ENCODE measurements at regions not wholly inside any gene's neighbourhood (a gene's known extent, or its start where the extent isn't known, plus 50 kb on each side); places are given as distances from the start of the nearest gene placed in this dataset.

GRCh38 chr2:145654746-145655145 lies 1134.8 kb upstream of the ZEB2 start:
- no peak for ATAC-seq
- TF ChIP-seq PPARA (CRISPR knock-in tag; IDR thresholded peaks at IDR 0.05; ENCODE audit: borderline replicate concordance) = no peak
- no peak for TF ChIP-seq ZFP3 (CRISPR knock-in tag; IDR thresholded peaks at IDR 0.05)
- no peak for TF ChIP-seq ARNTL (CRISPR knock-in tag; IDR thresholded peaks at IDR 0.05; ENCODE audit: borderline replicate concordance, low read depth)
- no peak for TF ChIP-seq ESRRG (CRISPR knock-in tag; IDR thresholded peaks at IDR 0.05)
- no peak for TF ChIP-seq OSR1 (CRISPR knock-in tag; IDR thresholded peaks at IDR 0.05)
- no peak for TF ChIP-seq ZNF70 (CRISPR knock-in tag; IDR thresholded peaks at IDR 0.05)
- no peak for TF ChIP-seq POU6F1 (CRISPR knock-in tag; IDR thresholded peaks at IDR 0.05; ENCODE audit: borderline replicate concordance, low read depth)
- no peak for TF ChIP-seq BACH2 (CRISPR knock-in tag; IDR thresholded peaks at IDR 0.05; ENCODE audit: borderline replicate concordance)
- no peak for TF ChIP-seq GLIS3 (CRISPR knock-in tag; IDR thresholded peaks at IDR 0.05)
- TF ChIP-seq ISL1 (CRISPR knock-in tag; IDR thresholded peaks at IDR 0.05) = no peak
- no peak for TF ChIP-seq TCF4 (CRISPR knock-in tag; IDR thresholded peaks at IDR 0.05; ENCODE audit: borderline replicate concordance)
- no peak for TF ChIP-seq ZC3H10 (CRISPR knock-in tag; IDR thresholded peaks at IDR 0.05)
- TF ChIP-seq PATZ1 (CRISPR knock-in tag; IDR thresholded peaks at IDR 0.05; ENCODE audit: borderline replicate concordance) = no peak
- no peak for TF ChIP-seq ZFP30 (CRISPR knock-in tag; IDR thresholded peaks at IDR 0.05)
- TF ChIP-seq, protein P1, sequence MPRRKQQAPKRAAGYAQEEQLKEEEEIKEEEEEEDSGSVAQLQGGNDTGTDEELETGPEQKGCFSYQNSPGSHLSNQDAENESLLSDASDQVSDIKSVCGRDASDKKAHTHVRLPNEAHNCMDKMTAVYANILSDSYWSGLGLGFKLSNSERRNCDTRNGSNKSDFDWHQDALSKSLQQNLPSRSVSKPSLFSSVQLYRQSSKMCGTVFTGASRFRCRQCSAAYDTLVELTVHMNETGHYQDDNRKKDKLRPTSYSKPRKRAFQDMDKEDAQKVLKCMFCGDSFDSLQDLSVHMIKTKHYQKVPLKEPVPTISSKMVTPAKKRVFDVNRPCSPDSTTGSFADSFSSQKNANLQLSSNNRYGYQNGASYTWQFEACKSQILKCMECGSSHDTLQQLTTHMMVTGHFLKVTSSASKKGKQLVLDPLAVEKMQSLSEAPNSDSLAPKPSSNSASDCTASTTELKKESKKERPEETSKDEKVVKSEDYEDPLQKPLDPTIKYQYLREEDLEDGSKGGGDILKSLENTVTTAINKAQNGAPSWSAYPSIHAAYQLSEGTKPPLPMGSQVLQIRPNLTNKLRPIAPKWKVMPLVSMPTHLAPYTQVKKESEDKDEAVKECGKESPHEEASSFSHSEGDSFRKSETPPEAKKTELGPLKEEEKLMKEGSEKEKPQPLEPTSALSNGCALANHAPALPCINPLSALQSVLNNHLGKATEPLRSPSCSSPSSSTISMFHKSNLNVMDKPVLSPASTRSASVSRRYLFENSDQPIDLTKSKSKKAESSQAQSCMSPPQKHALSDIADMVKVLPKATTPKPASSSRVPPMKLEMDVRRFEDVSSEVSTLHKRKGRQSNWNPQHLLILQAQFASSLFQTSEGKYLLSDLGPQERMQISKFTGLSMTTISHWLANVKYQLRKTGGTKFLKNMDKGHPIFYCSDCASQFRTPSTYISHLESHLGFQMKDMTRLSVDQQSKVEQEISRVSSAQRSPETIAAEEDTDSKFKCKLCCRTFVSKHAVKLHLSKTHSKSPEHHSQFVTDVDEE (CRISPR knock-in tag; IDR thresholded peaks at IDR 0.05) = no peak
- TF ChIP-seq SNAI2 (CRISPR knock-in tag; IDR thresholded peaks at IDR 0.05) = no peak
- no peak for TF ChIP-seq TOX (CRISPR knock-in tag; IDR thresholded peaks at IDR 0.05; ENCODE audit: borderline replicate concordance)
- no peak for TF ChIP-seq ZNF565 (CRISPR knock-in tag; conservative IDR thresholded peaks at IDR 0.05; ENCODE audit: low read depth)
- no peak for TF ChIP-seq CREB5 (CRISPR knock-in tag; IDR thresholded peaks at IDR 0.05; ENCODE audit: low read depth)

DNA sequence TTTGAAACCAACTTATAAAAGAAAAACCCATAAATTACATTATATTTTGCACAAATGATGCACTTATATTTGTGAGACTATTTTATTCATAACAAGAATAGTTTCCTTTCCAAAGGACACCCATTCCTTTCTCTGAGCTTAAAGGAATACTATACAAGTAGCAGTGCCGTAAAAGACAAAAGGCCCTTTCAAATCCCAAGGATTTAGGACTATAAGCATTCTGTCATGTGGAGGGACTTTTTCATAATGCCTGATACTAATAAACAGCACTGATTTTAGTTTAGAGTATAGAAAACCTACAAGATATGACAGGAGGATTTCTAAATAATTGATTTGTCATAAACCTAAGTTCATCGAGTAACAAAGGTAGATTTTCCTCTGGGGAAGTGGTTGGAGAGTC lies 1134.2 kb upstream of the ZEB2 start:
- ATAC-seq = no peak
- TF ChIP-seq PATZ1 (CRISPR knock-in tag; IDR thresholded peaks at IDR 0.05; ENCODE audit: borderline replicate concordance) (no peak), ZC3H10 (CRISPR knock-in tag; IDR thresholded peaks at IDR 0.05) (no peak), ISL1 (CRISPR knock-in tag; IDR thresholded peaks at IDR 0.05) (no peak), ARNTL (CRISPR knock-in tag; IDR thresholded peaks at IDR 0.05; ENCODE audit: borderline replicate concordance, low read depth) (no peak), ZNF565 (CRISPR knock-in tag; conservative IDR thresholded peaks at IDR 0.05; ENCODE audit: low read depth) (no peak), RARB (CRISPR knock-in tag; IDR thresholded peaks at IDR 0.05) (no peak), POU6F1 (CRISPR knock-in tag; IDR thresholded peaks at IDR 0.05; ENCODE audit: borderline replicate concordance, low read depth) (no peak), ZNF70 (CRISPR knock-in tag; IDR thresholded peaks at IDR 0.05) (no peak), TCF4 (CRISPR knock-in tag; IDR thresholded peaks at IDR 0.05; ENCODE audit: borderline replicate concordance) (no peak), ZNF8 (CRISPR knock-in tag; IDR thresholded peaks at IDR 0.05) (no peak), ZFP30 (CRISPR knock-in tag; IDR thresholded peaks at IDR 0.05) (no peak)
- TF ChIP-seq, protein P2, sequence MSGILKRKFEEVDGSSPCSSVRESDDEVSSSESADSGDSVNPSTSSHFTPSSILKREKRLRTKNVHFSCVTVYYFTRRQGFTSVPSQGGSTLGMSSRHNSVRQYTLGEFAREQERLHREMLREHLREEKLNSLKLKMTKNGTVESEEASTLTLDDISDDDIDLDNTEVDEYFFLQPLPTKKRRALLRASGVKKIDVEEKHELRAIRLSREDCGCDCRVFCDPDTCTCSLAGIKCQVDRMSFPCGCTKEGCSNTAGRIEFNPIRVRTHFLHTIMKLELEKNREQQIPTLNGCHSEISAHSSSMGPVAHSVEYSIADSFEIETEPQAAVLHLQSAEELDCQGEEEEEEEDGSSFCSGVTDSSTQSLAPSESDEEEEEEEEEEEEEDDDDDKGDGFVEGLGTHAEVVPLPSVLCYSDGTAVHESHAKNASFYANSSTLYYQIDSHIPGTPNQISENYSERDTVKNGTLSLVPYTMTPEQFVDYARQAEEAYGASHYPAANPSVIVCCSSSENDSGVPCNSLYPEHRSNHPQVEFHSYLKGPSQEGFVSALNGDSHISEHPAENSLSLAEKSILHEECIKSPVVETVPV (CRISPR knock-in tag; IDR thresholded peaks at IDR 0.05) = no peak
- TF ChIP-seq, protein P1 (CRISPR knock-in tag; IDR thresholded peaks at IDR 0.05) = no peak
